HEK293T (cell line): ENCODE measurements at regions not wholly inside any gene's neighbourhood (a gene's known extent, or its start where the extent isn't known, plus 50 kb on each side); places are given as distances from the start of the nearest gene placed in this dataset.

Source experiments
- ARNT ChIP-seq: fragments of 450-650 bp; IDR thresholded peaks from 2 replicates; pipeline ENCODE4 v1.6.1; 2017; ENCODE audit warnings: mild to moderate bottlenecking
- BHLHE40 ChIP-seq: fragments of 450-650 bp; IDR thresholded peaks from 2 replicates; pipeline ENCODE4 v1.6.1; 2016; ENCODE audit warnings: mild to moderate bottlenecking, moderate library complexity, borderline replicate concordance
- ELF4 ChIP-seq: fragments of 450-650 bp; IDR thresholded peaks from 2 replicates; pipeline ENCODE4 v1.6.1; 2017; ENCODE audit warnings: antibody characterized with exemption
- FOXK2 ChIP-seq: fragments of 450-650 bp; IDR thresholded peaks from 2 replicates; pipeline ENCODE4 v1.6.1; 2016; ENCODE audit warnings: mild to moderate bottlenecking
- L3MBTL2 ChIP-seq: fragments of 450-650 bp; conservative IDR thresholded peaks from 2 replicates; pipeline ENCODE4 v1.6.1; 2016; ENCODE audit warnings: mild to moderate bottlenecking
- LEF1 ChIP-seq: fragments of 450-650 bp; IDR thresholded peaks from 2 replicates; pipeline ENCODE4 v1.6.1; 2017; ENCODE audit warnings: mild to moderate bottlenecking, borderline replicate concordance
- PKNOX1 ChIP-seq: fragments of 450-650 bp; IDR thresholded peaks from 2 replicates; pipeline ENCODE4 v1.6.1; 2016
- SP1 ChIP-seq: fragments of 450-650 bp; IDR thresholded peaks from 2 replicates; pipeline ENCODE4 v1.6.1; 2017
- SUZ12 ChIP-seq: fragments of 450-650 bp; IDR thresholded peaks from 2 replicates; pipeline ENCODE4 v1.6.1; 2016; ENCODE audit warnings: mild to moderate bottlenecking
- TARDBP ChIP-seq: fragments of 450-650 bp; IDR thresholded peaks from 2 replicates; pipeline ENCODE4 v1.6.1; 2016
- ZNF384 ChIP-seq: fragments of 450-650 bp; IDR thresholded peaks from 2 replicates; pipeline ENCODE4 v1.6.1; 2016

DNA sequence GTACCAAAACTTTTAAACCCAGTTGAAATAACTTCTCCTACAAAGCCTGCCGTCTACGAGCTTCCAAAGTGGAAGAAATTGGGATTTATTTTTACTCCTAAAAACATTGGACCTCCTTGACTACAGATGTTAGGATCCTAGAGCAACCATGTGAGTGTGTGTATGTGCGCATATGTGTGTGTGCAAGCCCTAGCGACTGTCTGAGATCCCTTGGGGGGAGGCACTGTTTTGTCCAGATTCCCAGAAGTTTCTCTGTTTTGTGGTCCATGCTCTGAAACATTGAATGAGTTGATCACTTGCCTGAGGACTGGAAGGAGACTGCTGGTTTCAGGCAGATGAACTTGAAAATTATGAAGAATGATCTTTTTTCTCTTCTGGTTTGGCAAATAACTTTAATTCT is 312.3 kb upstream of the ZNF32 start:
- TF ChIP-seq TARDBP (no peak), SUZ12 (no peak), ZNF384 (no peak), PKNOX1 (no peak), SP1 (no peak), BHLHE40 (no peak), ELF4 (no peak), ARNT (no peak), L3MBTL2 (no peak), LEF1 (no peak), FOXK2 (no peak)
